HL-60 (cell line): ENCODE measurements at regions not wholly inside any gene's neighbourhood (a gene's known extent, or its start where the extent isn't known, plus 50 kb on each side); places are given as distances from the start of the nearest gene placed in this dataset.

Source experiments
- DNase-seq, 2 experiments: peaks; one replicate each; pipeline ENCODE4 v3.0.0-alpha.2; 2010 to 2020; ENCODE audit warnings: low read depth in 1 of 2, low spot score in 1 of 2
- H3K27ac ChIP-seq: fragments of 250-450 bp; sonication (Bioruptor Pico); replicated peaks from 2 replicates; pipeline ENCODE4 v1.5.1; 2020; ENCODE audit warnings: mild to moderate bottlenecking, moderate library complexity
- H3K27me3 ChIP-seq: fragments of 250-450 bp; sonication (Bioruptor Pico); 2 replicates; pipeline ENCODE4 v1.5.1; 2021; ENCODE audit warnings: mild to moderate bottlenecking, moderate library complexity; ENCODE audit not compliant: insufficient read depth, poor library complexity, severe bottlenecking
- H3K4me3 ChIP-seq: replicated peaks from 2 replicates; pipeline ENCODE4 v1.5.1; 2011; ENCODE audit warnings: mild to moderate bottlenecking, control low read depth, low read length; ENCODE audit not compliant: insufficient read depth
- CTCF ChIP-seq: IDR thresholded peaks from one replicate; pipeline ENCODE4 v1.5.1; 2011; ENCODE audit warnings: low read length, control low read depth, inconsistent platforms; ENCODE audit not compliant: insufficient read depth
- GABPA ChIP-seq: IDR thresholded peaks from 2 replicates; pipeline ENCODE4 v1.6.1; 2012; ENCODE audit warnings: low read depth
- POLR2AphosphoS5 ChIP-seq: IDR thresholded peaks from 2 replicates; pipeline ENCODE4 v1.6.1; 2012; ENCODE audit warnings: low read depth
- REST ChIP-seq: IDR thresholded peaks from 2 replicates; pipeline ENCODE4 v1.6.1; 2012; ENCODE audit warnings: low read depth; ENCODE audit not compliant: insufficient replicate concordance
- SPI1 ChIP-seq: IDR thresholded peaks from 2 replicates; pipeline ENCODE4 v1.6.1; 2012; ENCODE audit warnings: low read depth, mild to moderate bottlenecking, borderline replicate concordance

GRCh38 chr3:72395776-72396311 is 452.4 kb downstream of the SHQ1 start:
- no peak overlapping the region for H3K27ac ChIP-seq
- no peak overlapping the region for H3K4me3 ChIP-seq
- no peak for DNase-seq
- TF ChIP-seq SPI1, result no peak
- no peak for TF ChIP-seq CTCF
- no peak for TF ChIP-seq POLR2AphosphoS5
- no peaks in the 10 kb centered on the region for H3K27me3 ChIP-seq

DNA sequence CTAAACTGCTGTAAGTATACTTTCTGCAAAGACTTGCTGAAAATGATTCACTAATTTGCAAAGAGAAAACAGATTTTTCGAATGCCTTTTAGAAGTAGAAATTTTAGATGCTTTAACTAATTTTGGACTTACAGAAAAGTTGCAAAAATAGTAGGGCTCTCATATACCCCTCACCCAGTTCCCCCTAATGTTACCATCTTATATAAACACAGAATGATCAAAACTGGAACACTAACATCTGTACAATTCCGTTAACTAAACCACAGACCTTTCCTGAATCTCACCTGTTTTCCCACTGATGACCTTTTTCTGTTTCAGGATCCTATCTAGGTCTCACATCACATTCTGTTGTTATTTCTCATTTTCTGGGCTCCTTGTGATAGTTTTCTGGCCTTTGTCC is 454.8 kb downstream of the SHQ1 start:
- Histone ChIP-seq H3K4me3 (no peak overlapping the region), H3K27ac (no peak overlapping the region), H3K27me3 (no peaks in the 10 kb centered on the region)
- no peak for DNase-seq
- no peak for TF ChIP-seq POLR2AphosphoS5
- no peak for TF ChIP-seq SPI1
- no peak for TF ChIP-seq CTCF
- no peak for TF ChIP-seq REST
- no peak for TF ChIP-seq GABPA

DNA sequence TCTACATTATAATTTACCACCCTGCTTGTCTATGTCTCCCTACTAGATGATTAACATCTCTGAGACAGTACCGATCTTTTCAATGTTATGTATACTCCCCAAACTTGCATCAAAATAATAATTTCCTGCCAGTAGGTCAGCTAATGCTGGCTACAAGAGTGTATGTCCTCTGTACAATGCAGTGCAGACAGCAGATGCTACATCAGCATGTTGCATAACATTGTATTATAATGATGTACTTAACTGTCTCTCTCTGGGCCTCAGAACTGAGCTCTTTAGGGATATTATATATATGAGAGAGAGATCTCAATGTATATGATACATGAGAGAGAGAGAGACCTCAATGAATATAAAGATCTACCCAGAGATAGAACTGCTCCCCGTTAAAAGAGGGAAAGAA is 456.6 kb downstream of the SHQ1 start:
- TF ChIP-seq REST, result no peak
- no peak for TF ChIP-seq SPI1
- TF ChIP-seq POLR2AphosphoS5, result no peak
- TF ChIP-seq GABPA, result no peak
- no peak for TF ChIP-seq CTCF
- no peak for DNase-seq

DNA sequence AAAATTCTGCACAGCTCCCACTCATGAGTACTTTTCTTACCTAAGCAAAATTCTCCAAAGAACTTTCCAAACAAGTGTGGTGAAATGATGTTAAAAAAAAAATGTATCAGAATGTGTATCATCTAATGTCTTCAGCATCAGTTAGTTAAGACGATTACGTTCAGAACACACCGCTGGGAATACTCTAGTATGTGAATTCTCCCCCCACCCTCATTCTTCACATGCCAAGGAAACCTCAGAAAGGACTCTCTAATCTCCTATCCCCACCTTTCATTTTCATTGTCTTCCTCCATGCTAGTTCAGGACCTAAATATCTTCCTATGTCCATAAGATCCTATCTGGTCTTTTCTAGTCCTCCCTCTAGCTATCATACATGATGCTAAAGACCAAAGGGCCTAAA is 457.4 kb downstream of the SHQ1 start:
- Histone ChIP-seq H3K27ac (no peak overlapping the region; the same call in 1 of the 2 replicates), H3K4me3 (no peak overlapping the region), H3K27me3 (no peaks in the 10 kb centered on the region)
- TF ChIP-seq CTCF (no peak), POLR2AphosphoS5 (no peak), SPI1 (no peak), REST (no peak), GABPA (no peak)
- DNase-seq, result no peak

More for the DNA sequence above, 456.6 kb downstream of the SHQ1 start:
- no peaks in the 10 kb centered on the region for H3K27me3 ChIP-seq
- peak overlapping the region; percentile 18; the same call in 1 of the 2 replicates for H3K27ac ChIP-seq
- H3K4me3 ChIP-seq, result no peak overlapping the region
